H1 (cell line): ENCODE measurements at regions not wholly inside any gene's neighbourhood (a gene's known extent, or its start where the extent isn't known, plus 50 kb on each side); places are given as distances from the start of the nearest gene placed in this dataset.

ENCODE experiments used
- CTCF ChIA-PET: fragments of 300-600 bp; sonication (Branson Sonifier 250); formaldehyde crosslinking; loops from one replicate; lab custom pipeline; 2021; ENCODE audit not compliant: partially characterized antibody; lab: Charles Lee
- POLR2A ChIA-PET: fragments of 300-600 bp; sonication (Branson Sonifier 250); formaldehyde crosslinking; loops from one replicate; lab custom pipeline; 2021; ENCODE audit warnings: inconsistent platforms; ENCODE audit not compliant: partially characterized antibody; lab: Charles Lee
- DNase-seq, 2 experiments: peaks; one replicate each; pipeline versions ENCODE4 v3.0.0 to v3.0.0-alpha.2; 2010 to 2022; ENCODE audit warnings: low spot score in 2 of 2, low read depth in 1 of 2, mixed read lengths in 1 of 2
- FAIRE-seq: peaks from 2 replicates; lab custom pipeline; 2011; peaks lifted over from hg19 to GRCh38; lab: Jason Lieb, UNC
- H2AFZ ChIP-seq: 2 replicates; pipeline ENCODE4 v1.8.1; 2012; ENCODE audit warnings: low read length, inconsistent platforms
- H2AK5ac ChIP-seq: 2 replicates; pipeline ENCODE4 v1.6.1; 2013; ENCODE audit warnings: low read depth, low read length
- H2BK120ac ChIP-seq: replicated peaks from 2 replicates; pipeline ENCODE3; 2013; ENCODE audit warnings: low read depth, low read length, inconsistent platforms
- H2BK12ac ChIP-seq: 2 replicates; pipeline ENCODE4 v1.6.1; 2013; ENCODE audit warnings: low read depth, low read length
- H2BK15ac ChIP-seq: 2 replicates; pipeline ENCODE4 v1.6.1; 2013; ENCODE audit warnings: low read length
- H2BK20ac ChIP-seq: 2 replicates; pipeline ENCODE4 v1.6.1; 2013; ENCODE audit warnings: low read length
- H2BK5ac ChIP-seq: 2 replicates; pipeline ENCODE4 v1.6.1; 2013; ENCODE audit warnings: low read depth, low read length
- H3K14ac ChIP-seq: 2 replicates; pipeline ENCODE4 v1.6.1; 2013; ENCODE audit warnings: inconsistent platforms; ENCODE audit not compliant: insufficient read length
- H3K18ac ChIP-seq: 2 replicates; pipeline ENCODE4 v1.6.1; 2013; ENCODE audit warnings: low read length; ENCODE audit errors: extremely low read depth
- H3K23ac ChIP-seq: 2 replicates; pipeline ENCODE4 v1.6.1; 2013; ENCODE audit warnings: inconsistent platforms; ENCODE audit not compliant: insufficient read length
- H3K23me2 ChIP-seq: 2 replicates; pipeline ENCODE4 v1.6.1; 2013; ENCODE audit warnings: low read depth, low read length
- H3K27ac ChIP-seq: 2 replicates; pipeline ENCODE4 v1.6.1; 2011; ENCODE audit warnings: low read depth, low read length, inconsistent platforms
- H3K27me3 ChIP-seq, 4 experiments: replicated peaks in 1 of 4; 1 replicate in 1 of 4; 2 replicates in 3 of 4; pipeline versions ENCODE4 v1.6.1 to v1.8.1; 2011 to 2013; ENCODE audit warnings: low read length in 3 of 4, mild to moderate bottlenecking in 3 of 4, inconsistent platforms in 2 of 4, mixed read lengths in 2 of 4, moderate library complexity in 1 of 4; ENCODE audit not compliant: control insufficient read depth in 3 of 4, insufficient read depth in 3 of 4; ENCODE audit errors: extremely low read depth in 1 of 4
- H3K36me3 ChIP-seq, 4 experiments: 2 replicates each; pipeline versions ENCODE4 v1.6.1 to v1.8.1; 2011 to 2013; ENCODE audit warnings: mild to moderate bottlenecking in 4 of 4, low read length in 3 of 4, moderate library complexity in 2 of 4, control low read depth in 1 of 4, inconsistent platforms in 1 of 4; ENCODE audit not compliant: insufficient read depth in 4 of 4, control insufficient read depth in 2 of 4
- H3K4ac ChIP-seq: replicated peaks from 2 replicates; pipeline ENCODE3; 2013; ENCODE audit warnings: low read length, low read depth, mixed read lengths, inconsistent platforms; ENCODE audit not compliant: insufficient read length
- H3K4me1 ChIP-seq, 4 experiments: replicated peaks in 1 of 4; 1 replicate in 1 of 4; 2 replicates in 3 of 4; pipeline versions ENCODE4 v1.6.1 to v1.8.1; 2011 to 2013; ENCODE audit warnings: low read length in 3 of 4, inconsistent platforms in 2 of 4, mixed read lengths in 1 of 4; ENCODE audit not compliant: insufficient read depth in 4 of 4, control insufficient read depth in 3 of 4
- H3K4me2 ChIP-seq, 2 experiments: 2 replicates each; pipeline versions ENCODE4 v1.6.1 to v1.8.1; 2011 to 2013; ENCODE audit warnings: low read depth in 2 of 2, low read length in 2 of 2, control low read depth in 1 of 2, inconsistent platforms in 1 of 2, mild to moderate bottlenecking in 1 of 2; ENCODE audit not compliant: insufficient read depth in 1 of 2
- H3K4me3 ChIP-seq, 4 experiments: fragments of 200-600, 300-600 bp in 1 of 4; sonication (generic), shearing (Covaris generic), sonication (Bioruptor Twin) in 1 of 4; 2 replicates each; pipeline versions ENCODE4 v1.5.1 to v1.8.1; 2011 to 2016; ENCODE audit warnings: low read length in 4 of 4, low read depth in 3 of 4, control low read depth in 2 of 4, inconsistent platforms in 2 of 4, mild to moderate bottlenecking in 2 of 4, mixed read lengths in 1 of 4, moderate library complexity in 1 of 4; ENCODE audit not compliant: insufficient read depth in 2 of 4; ENCODE audit errors: extremely low read depth in 1 of 4
- H3K56ac ChIP-seq: replicated peaks from 2 replicates; pipeline ENCODE3; 2013; ENCODE audit warnings: low read depth, mild to moderate bottlenecking, mixed read lengths, low read length, inconsistent platforms; ENCODE audit not compliant: insufficient read length
- H3K79me1 ChIP-seq: 2 replicates; pipeline ENCODE4 v1.6.1; 2013; ENCODE audit warnings: low read depth, low read length, control low read depth
- H3K79me2 ChIP-seq, 2 experiments: 2 replicates each; pipeline versions ENCODE4 v1.6.1 to v1.8.1; 2012 to 2013; ENCODE audit warnings: low read length in 2 of 2, mild to moderate bottlenecking in 2 of 2, inconsistent platforms in 1 of 2; ENCODE audit not compliant: insufficient read depth in 2 of 2, control insufficient read depth in 1 of 2
- H3K9ac ChIP-seq, 4 experiments: replicated peaks in 1 of 4; 1 replicate in 1 of 4; 2 replicates in 3 of 4; pipeline versions ENCODE4 v1.6.1 to v1.8.1; 2011 to 2013; ENCODE audit warnings: low read depth in 3 of 4, low read length in 3 of 4, control low read depth in 2 of 4, mild to moderate bottlenecking in 2 of 4, moderate library complexity in 2 of 4, inconsistent platforms in 1 of 4; ENCODE audit errors: extremely low read depth in 1 of 4
- H3K9me3 ChIP-seq, 2 experiments: 2 replicates each; pipeline versions ENCODE4 v1.6.1 to v1.8.1; 2012 to 2013; ENCODE audit warnings: mild to moderate bottlenecking in 2 of 2, moderate library complexity in 2 of 2, control low read depth in 1 of 2, inconsistent platforms in 1 of 2, low read depth in 1 of 2, low read length in 1 of 2, mixed read lengths in 1 of 2; ENCODE audit not compliant: insufficient read depth in 2 of 2
- H4K20me1 ChIP-seq, 2 experiments: replicated peaks in 1 of 2; 2 replicates each; pipeline versions ENCODE3 to v1.8.1; 2011 to 2013; ENCODE audit warnings: inconsistent platforms in 2 of 2, low read length in 2 of 2, mild to moderate bottlenecking in 1 of 2; ENCODE audit not compliant: insufficient read depth in 2 of 2, control insufficient read depth in 1 of 2
- H4K5ac ChIP-seq: 2 replicates; pipeline ENCODE4 v1.6.1; 2013; ENCODE audit warnings: low read length, low read depth, mixed read lengths, inconsistent platforms; ENCODE audit not compliant: insufficient read length
- H4K8ac ChIP-seq: 2 replicates; pipeline ENCODE4 v1.8.0; 2013; ENCODE audit warnings: mild to moderate bottlenecking, moderate library complexity, low read length, inconsistent platforms; ENCODE audit not compliant: insufficient read depth; ENCODE audit errors: extremely low read depth
- H4K91ac ChIP-seq: replicated peaks from 2 replicates; pipeline ENCODE3; 2013; ENCODE audit warnings: low read length, mixed read lengths, inconsistent platforms; ENCODE audit not compliant: insufficient read length
- BACH1 ChIP-seq: IDR thresholded peaks from 2 replicates; pipeline ENCODE4 v1.6.1; 2012; ENCODE audit warnings: low read length, improper control_type of control experiment
- CREB1 ChIP-seq: IDR thresholded peaks from 2 replicates; pipeline ENCODE4 v1.6.1; 2012; ENCODE audit warnings: inconsistent platforms
- EZH2 ChIP-seq: fragments of 200-600 bp; sonication (generic); IDR thresholded peaks from 2 replicates; pipeline ENCODE4 v1.7.1; 2012; ENCODE audit warnings: low read depth, mild to moderate bottlenecking, moderate library complexity, low read length, inconsistent platforms; ENCODE audit not compliant: severe bottlenecking
- HDAC6 ChIP-seq: IDR thresholded peaks from one replicate; pipeline ENCODE4 v1.7.1; 2012; ENCODE audit warnings: low read depth, mild to moderate bottlenecking, inconsistent platforms, low read length, moderate library complexity
- KDM4A ChIP-seq: IDR thresholded peaks from one replicate; pipeline ENCODE4 v1.7.1; 2012; ENCODE audit warnings: low read depth, mild to moderate bottlenecking, moderate library complexity, low read length, inconsistent platforms; ENCODE audit not compliant: severe bottlenecking
- SP1 ChIP-seq: IDR thresholded peaks from 2 replicates; pipeline ENCODE4 v1.6.1; 2011; ENCODE audit warnings: low read depth, low read length
- WGBS, 2 experiments: shearing (Covaris generic) in 1 of 2; methylation state at CpG; one replicate each; pipeline versions ENCODE4 v1.1.6 to v1.1.7; 2013 to 2015; ENCODE audit warnings: low lambda C conversion rate in 2 of 2, mixed read lengths in 2 of 2, inconsistent platforms in 1 of 2, low coverage in 1 of 2, missing lambda C conversion rate in 1 of 2; ENCODE audit not compliant: insufficient replicate concordance in 2 of 2, insufficient coverage in 1 of 2, insufficient read length in 1 of 2; ENCODE audit errors: extremely low coverage in 1 of 2, missing lambda C conversion rate in 1 of 2; 5-methylcytosine and 5-hydroxymethylcytosine counted together

GRCh38 chr2:212898011-212898410 lies 253.4 kb downstream of the IKZF2 start:
- 91% methylated on average over 3 of the region's 3 CpGs; no CpG with 5 or more reads in 1 of the 2 experiments for WGBS, 2 experiments
- no peaks in the 10 kb centered on the region for H3K79me1 ChIP-seq

More at GRCh38 chr2:212898011-212898410, 253.4 kb downstream of the IKZF2 start:
- H4K8ac ChIP-seq = no peak overlapping the region
- H3K36me3 ChIP-seq = no peaks in the 10 kb centered on the region
- no peak overlapping the region for H2BK120ac ChIP-seq
- FAIRE-seq (no peak), DNase-seq (no peak)
- H4K5ac ChIP-seq = no peak overlapping the region
- no peaks in the 10 kb centered on the region for H3K23me2 ChIP-seq
- H3K9ac ChIP-seq = no peak overlapping the region
- no peak overlapping the region for H3K14ac ChIP-seq
- ChIA-PET POLR2A (no interaction called here), CTCF (no interaction called here)
- no peak overlapping the region for H2BK12ac ChIP-seq
- no peak overlapping the region for H3K4me3 ChIP-seq
- no peaks in the 10 kb centered on the region for H3K27me3 ChIP-seq
- no peak overlapping the region for H2BK5ac ChIP-seq
- H3K56ac ChIP-seq = no peak overlapping the region
- no peak overlapping the region for H3K27ac ChIP-seq
- H3K18ac ChIP-seq = no peak overlapping the region
- TF ChIP-seq SP1 (no peak), BACH1 (no peak), HDAC6 (no peak), EZH2 (no peak), KDM4A (no peak), CREB1 (no peak)
- no peak overlapping the region for H2BK15ac ChIP-seq
- H3K4me2 ChIP-seq = no peak overlapping the region
- no peak overlapping the region for H2AK5ac ChIP-seq
- H3K9me3 ChIP-seq = no peaks in the 10 kb centered on the region
- no peak overlapping the region for H3K4ac ChIP-seq
- no peaks in the 10 kb centered on the region for H3K4me1 ChIP-seq
- H4K20me1 ChIP-seq = no peaks in the 10 kb centered on the region
- H4K91ac ChIP-seq = no peak overlapping the region
- no peaks in the 10 kb centered on the region for H3K79me2 ChIP-seq
- no peak overlapping the region for H2AFZ ChIP-seq
- no peak overlapping the region for H2BK20ac ChIP-seq
- H3K23ac ChIP-seq = no peak overlapping the region
